DMS53 treated with DMSO at 0.1 percent for 48 hours (cell line): ENCODE measurements at regions not wholly inside any gene's neighbourhood (a gene's known extent, or its start where the extent isn't known, plus 50 kb on each side); places are given as distances from the start of the nearest gene placed in this dataset.
A peak's percentile ranks its signal among the peaks of the same experiment; 100 is the strongest.

Experiments used
- DNase-seq: peaks from one replicate; lab custom pipeline; 2025; ENCODE audit not compliant: unreplicated experiment; lab: John Stamatoyannopoulos, UW

DNA sequence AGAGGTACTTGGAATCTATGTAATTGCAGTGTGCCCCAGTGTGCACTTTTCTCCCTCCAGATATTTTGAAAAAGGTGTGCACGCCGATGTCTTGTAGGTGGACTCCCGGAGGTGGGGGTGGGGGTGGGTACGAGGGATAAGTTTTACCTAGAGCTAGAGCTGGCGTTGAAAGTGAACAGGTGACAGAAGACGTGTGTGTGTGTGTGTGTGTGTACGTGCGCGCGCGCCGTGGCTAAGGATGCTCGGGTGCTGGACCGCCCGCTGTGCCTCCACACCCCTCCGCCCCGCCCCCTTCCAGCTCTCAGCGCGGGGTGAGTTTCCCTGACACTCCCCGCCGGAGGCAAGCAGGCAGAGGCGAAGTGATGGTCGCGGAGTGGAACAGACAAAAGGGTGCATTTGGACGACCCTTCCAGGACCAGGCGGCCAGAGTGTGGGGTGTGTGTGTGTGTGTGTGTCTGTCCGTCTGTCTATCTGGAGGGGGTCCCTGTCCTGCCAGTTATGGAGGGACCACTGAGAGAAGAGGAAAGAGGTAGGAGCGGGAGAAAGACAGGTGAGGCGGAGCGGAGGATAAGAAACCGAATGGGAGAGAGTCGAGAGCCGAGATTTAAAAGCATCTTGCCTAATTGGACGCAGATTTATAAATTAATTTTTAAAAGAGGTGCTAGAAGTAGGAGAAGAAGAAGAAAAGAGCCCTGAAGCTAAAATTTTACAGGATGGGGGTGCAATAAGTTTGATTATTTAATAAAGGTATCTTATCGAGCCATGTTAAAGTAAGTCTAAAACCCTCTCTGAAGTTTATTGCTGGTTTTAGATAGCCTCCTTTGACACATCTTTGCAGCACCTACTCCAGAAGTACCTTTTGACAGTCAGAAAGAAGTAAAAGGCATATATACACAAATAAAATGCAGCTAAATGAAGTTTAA, 335.8 kb upstream of the THRB start:
- DNase-seq: no peak

DNA sequence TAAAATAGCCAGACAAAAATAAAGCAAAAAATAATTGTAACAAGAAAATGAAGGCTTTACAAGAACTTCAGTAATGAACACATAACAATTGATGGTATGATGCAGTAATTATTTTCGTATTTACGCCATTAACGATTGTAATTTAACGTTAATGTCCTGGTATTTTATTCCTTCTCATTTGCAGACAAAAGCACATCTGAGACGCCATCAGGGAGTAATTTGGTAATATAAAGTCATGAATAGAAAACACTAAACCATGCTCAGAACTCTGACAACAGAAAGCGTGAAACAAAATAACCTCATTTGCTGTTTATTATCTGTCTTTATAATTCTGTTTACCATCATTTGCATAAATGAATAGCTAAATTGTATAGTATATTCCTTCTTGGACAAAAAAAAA, 336.6 kb upstream of the THRB start:
- no peak for DNase-seq

DNA sequence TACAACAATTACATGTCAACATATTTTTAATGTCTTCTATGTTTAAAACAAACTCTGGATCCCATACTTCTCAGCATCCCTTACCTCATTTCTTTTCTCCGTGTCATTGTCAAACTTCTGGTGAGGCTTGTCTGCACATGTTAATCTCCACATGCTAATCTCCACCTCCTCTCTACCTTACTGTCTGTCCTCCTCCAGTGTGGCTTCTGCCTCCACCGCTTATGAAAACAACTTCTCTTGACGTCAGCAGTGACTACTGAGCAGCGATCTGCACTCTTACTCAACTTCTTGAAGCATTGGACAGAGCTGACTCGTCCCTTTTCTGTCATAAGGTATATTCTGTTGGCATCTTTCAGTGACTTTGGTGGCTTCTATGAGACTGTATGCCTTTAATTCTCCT, 338.2 kb upstream of the THRB start:
- no peak for DNase-seq

DNA sequence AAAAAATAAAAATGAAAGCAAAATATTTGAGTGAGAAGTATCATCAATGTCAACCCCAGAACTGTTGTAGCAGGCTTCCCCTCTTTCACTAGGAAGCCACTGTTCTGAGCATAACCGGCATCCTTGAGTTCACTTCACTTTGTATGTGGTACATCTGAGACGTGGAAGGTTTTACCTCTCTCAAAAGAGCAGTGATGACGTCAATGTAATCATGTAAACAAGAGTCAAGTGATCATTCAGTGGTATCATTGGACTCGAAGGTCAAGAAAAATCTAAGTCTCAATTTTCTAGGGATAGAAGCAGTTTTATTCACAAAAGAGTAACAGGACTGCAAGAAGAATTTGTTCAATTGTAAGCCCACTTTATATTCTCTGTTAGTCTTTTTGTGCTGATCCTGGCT, 339.8 kb upstream of the THRB start:
- DNase-seq: peak; percentile 3

DNA sequence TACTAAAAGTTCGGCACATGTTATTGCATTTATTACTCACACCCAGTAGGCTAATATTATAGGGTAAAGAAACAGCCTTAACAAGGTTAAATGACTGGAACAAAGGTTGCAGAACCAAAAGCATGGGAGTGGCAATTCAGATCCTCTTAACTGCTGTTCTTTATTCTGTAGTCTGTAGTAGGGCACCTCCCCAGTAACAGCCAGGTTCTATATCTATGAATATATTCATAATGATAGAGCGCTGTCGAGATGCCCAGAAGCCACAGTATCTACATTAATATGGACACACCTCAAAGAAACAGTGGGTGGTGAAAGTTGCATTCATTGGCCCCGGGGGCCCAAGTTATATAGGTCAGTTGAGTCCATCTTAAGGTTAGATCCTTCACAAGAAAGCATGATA, 340.9 kb upstream of the THRB start:
- no peak for DNase-seq

DNA sequence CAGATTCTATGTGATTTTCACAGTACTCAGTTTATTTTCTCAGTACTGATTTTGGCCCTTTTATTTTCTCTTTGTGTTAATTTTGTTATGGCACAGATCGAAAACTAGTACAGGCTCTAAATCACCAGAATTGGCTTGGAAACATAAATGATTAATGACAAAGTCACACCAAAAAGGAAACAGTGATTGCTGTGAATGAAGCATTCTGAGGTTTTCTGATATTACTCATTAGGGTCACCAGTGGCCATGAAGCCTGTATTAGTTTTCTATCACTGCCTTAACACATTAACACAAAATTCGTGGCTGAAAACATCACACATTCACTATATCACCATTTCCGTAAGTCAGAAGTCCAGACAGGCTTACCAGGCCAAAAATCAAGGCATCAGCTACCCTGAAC, 343.0 kb upstream of the THRB start:
- no peak for DNase-seq

DNA sequence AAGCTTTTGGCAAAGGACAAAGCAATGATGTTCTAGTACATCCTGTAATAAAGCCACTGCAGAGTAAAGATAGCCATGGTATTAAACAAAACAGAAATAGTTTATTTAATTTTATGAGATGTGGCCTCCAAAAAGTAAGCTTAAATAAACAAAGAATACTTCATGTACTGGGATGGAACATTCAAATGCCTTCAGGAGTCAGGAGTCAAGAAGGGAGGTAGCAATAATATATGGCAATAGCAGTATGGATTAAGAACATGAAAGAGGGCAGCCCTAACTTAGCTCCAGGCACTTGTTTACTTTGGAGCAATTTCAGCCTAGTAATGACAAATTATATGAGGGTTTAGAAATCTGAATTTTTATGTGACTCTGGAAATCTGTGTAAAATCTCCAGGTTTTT, 343.9 kb upstream of the THRB start:
- DNase-seq: no peak

DNA sequence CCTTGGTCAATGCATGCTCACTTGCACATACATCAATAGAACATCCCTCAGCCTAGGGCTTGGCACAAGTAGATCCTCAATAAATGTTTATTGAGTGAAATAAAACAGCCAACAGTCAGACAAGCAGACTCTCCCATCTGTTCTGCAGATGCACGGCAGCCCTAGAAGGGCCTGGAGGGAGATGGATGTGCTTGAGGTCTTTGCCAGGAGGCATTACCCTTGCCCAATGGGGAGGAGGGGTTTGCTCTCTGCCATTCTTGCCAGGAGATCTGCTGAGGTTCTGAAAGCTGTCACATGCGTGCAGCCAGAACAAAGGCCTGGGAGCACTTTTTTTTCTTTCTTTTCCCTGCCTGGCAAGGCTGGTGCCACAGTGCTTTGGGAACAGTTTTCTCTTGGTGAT, 349.3 kb upstream of the THRB start:
- no peak for DNase-seq

DNA sequence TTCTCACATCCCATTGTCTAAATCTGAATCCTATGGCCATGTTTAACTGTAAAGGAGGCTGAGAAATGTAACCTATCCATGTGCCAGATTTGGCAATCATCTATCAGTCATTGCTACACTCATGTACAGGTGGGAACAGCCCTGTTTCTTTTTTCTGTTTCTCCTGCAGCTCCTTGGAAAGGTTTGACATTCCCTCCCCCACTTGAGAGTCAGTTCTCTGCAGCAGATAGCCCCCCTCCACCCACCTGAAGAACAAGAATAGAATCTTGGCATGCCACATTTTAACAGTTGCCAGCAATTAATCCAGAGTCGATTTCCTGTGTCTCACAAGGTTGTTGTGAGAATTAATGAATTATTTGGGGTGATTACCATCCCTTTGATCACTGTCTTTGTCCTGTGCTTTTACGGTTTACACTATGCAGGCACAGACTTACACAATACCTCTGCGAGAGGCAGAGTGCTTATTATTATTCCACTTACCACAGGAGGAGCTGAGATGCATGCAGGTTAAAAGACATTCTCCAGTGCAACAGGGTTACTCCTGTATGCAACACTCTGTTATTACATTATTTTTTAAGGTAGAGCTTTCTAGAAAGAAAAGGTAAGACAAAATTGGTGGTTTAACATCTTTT, 351.0 kb upstream of the THRB start:
- no peak for DNase-seq

DNA sequence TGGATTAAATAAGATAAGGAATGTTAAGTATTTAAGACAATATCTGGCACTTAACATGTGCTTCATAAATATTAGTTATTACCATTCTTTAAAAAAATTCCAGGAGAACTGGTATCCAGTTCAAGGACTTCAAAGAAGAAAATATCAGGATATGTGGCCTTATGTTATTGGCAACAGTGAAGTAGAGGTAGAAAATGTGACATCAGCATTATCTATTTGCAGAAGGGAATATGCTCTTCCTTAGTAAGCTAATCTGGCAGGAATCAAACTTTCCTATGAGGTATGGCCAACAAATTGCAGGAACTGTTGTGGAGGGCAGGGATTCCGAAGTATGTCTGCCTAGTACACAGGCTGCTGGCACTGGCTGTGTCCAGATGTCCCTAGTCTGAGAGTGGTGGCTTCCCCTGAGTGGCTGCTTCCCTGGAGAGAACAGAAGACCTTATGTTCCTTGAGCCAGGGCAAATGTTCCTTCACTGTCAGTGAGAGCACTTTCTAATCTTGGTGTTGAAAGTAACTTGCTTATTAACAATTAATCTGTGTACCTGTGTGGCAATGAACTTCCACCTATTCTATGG, 351.7 kb upstream of the THRB start:
- no peak for DNase-seq

DNA sequence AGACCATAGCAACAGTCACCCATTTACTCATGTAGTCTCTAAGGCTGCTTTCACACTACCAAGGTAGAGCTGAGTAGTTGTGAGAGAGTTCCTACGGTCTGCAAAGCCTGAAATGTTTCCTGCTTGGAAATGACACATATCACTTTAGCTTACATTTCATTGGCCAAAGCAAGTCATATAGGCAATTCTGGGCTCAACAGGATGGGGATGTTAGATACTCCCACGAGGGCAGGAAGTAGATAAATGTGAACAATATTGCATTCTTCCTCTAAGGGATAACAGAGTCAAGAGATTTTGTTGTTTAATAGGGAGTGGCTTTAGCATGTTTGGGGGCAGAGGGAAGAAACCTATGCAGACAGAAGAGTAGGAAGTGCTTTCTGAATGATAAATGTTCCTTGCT, 355.6 kb upstream of the THRB start:
- no peak for DNase-seq

DNA sequence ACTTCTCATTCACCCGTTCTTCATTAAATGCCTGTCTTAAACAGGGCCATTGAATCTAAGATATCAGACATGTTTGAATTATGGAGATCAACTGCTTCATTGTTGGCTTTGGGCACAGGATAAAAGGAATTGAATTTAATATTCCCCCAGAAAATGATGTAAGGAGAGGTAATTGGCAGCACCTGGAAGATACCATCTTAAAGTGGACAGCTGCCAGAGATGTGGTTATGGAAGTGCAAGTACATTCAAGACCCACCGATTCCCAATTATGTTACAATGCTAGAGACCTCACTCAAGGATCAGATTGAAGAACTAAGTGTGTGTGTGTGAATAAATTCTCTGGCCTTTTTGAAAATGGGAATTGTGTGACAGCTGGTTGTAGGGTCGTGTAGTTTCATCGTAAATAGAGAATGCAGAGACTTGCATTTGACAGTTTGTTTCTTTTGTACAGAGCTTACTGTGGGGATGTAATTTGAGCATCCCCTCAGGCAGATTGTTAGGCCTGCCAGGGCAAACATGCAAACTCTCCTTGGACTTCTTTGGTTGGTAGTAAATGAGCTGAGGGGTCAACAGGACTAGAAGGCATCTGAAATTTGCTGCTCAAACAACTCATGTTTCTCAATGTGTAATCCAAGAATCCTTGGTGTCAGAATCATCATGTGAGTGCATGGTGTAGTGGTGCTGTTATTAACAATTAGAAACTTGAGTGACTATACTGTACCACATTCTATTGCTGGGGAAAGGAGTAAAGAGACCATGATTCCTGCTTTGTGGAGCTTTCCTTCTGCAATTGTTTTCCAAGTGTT, 359.2 kb upstream of the THRB start:
- DNase-seq: no peak

DNA sequence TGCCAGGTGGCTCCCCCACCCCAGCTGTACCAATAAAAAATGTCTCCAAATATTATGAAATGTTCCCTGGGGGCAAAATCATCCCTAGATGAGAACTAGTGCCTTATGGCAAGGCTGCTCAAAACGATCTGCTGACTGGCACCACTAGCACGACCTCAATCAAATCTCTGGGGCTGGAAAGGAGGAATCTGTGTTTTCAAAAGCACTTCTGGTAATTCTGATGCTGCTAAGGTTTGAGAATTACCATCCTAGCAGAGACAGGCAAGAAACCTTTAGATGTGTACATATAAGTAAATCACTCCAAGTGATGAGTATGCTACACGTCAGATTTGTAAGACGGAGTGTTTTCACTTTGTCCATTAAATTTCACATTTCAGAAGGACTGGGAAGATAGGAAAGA, 360.1 kb upstream of the THRB start:
- DNase-seq: no peak

DNA sequence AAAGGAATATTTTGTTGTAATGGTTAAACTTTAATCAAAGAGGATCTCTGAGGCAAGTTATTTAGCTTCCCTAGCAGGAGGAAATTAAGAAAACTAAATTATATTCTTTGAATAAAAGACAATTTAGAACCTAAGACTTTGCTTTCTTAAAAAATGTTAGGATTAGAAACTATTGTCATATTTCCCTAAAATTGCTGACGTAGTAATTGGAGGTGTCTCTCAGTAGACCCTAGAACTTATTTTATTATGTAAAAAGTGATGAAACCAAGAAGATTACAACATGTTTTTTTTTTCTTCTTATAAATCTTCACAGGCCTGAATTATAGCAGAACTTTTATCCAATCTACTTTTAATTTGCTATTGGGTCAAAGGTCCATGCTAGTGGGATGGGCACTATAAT, 363.3 kb upstream of the THRB start:
- no peak for DNase-seq

DNA sequence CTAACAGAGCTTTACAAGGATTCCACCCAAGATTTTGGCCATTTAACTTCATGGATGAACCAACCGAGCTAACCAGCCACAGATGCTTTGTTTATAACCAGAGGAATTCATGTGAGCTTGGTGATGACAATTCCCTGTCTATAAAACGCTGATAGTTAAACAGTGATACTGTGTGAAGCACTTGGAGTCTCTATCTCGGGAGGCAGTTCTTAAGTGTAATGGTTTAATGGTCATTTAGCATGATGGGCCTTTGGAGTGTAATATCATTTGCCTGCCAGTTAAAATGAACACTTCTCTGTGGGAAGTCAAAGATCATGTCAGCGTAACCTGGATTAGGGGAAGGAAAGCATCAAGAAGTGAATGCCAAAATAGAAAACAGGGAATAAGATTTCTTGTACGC, 368.6 kb upstream of the THRB start:
- no peak for DNase-seq

DNA sequence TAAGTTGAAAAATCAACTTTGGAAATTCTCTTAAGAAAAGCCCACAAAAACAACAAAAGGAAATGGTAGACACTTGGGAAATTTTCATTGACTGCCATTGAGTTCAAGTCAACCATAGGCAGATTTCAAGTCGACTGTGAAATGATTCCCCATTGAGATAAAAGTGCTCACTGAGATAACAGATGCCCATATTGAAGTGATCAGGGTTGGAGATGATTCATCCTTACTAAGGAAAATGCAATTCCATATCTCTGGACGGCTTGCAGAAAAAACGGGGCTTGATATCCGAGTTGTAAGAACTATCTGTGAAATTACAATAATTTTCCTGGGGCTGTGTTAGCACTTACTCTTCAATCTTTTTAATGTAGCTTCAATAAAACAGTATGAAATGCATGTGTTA, 373.1 kb upstream of the THRB start:
- DNase-seq: no peak

DNA sequence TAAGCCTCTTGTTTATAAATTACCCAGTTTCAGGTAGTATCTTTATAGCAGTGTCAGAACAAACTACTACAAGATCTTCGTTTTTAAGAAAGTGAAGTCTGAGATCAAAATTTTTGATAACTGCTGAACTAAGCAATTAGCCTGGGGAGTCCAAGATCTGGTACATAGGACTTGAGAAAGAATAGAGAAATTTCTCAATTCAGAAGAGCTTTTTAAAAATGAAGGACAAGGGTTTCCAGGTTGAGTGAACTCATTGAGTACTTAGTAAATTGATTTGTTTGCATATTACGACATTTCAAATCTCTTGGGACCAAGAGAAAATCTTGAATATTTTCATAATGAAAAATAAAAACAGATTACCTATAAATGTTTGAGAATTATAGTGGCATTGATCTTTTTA, 386.6 kb upstream of the THRB start:
- DNase-seq: no peak

DNA sequence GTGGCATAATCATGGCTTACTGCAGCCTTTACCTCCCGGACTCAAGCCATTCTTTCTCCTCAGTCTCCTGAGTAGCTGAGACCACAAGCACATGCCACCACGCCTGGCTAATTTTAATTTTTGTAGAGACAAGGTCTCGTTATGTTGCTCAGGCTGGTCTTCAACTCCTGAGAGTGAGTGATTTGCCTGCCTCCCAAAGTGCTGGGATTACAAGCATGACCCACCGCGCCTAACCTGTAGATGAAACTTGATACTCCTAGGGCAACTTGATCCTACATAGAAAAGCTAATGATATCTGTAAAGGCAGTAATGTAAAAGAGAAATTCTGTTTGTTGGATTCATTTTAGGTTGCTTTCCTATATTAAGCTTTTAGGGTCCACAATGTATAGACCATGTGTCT, 391.9 kb upstream of the THRB start:
- DNase-seq: no peak

DNA sequence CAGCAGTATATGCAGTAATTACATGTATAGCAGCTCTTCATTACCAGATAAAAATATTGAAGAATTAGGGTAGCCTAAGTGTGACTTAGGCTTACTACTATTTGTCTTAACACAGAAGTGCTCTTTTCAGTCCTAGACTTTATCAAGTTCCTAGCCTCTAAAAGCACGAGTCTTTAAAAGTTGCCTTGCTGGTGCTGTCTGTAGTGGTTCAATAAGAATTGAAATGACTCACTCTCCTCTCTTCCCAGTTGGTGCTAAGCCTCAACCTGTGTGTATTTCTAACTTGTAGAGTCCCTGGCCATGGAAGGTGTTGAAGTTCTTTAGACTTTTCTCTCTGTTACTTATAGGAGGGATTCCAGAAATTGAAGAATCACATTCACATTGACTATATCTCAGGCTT, 395.4 kb upstream of the THRB start:
- no peak for DNase-seq

DNA sequence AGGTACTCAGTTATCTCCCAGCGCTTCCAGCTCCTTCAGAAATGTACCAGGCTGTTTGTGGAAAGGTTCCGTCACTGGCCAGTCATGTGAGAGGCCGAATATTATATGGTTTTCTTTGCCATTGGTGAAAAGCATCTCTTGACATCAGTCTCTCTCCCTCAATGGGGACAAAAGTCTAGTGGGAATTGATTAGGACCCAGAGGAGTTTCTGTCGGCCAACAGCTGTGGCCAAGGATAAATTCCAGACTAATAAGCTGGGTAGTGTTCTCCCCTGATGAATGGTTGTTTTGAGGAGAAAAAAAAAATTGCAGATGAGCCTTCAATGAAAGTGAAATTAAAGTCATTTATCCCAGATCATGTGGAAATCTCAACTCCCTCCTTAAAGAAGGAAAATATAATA, 404.7 kb upstream of the THRB start:
- DNase-seq: no peak

DNA sequence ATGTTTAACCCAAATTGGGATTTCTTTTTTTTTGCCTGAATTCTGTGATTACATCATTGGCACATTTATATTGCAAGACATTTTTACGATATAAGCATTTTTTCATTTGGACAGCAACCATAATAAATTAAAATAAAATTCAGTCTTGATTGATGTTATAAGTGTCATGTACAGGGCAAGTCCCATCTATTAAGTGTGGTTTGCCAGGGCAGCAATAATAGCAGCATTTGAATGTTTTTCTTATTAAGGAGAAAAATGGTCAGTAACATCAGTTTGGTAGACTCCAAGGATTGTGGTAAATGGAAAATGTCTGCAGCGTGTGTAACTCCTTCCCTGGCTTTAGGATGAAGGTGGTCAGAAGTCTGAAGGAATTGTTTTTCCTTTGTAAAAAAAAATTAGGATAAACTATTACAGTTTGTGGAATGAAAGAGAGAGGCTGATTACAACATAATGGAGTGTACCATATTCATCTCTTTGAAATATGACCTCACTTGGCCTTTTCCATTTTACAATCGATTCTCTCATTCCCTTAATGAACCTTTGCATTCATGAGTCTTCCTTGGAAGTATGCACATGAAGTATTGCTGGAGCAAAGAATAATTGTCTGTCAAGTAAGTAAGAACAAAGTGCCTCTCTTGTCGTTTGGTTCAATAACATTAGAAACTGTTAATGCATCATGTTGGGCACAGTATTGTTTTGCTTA, 405.4 kb upstream of the THRB start:
- DNase-seq: no peak
